NCI-H2171 (cell line): ENCODE measurements at regions not wholly inside any gene's neighbourhood (a gene's known extent, or its start where the extent isn't known, plus 50 kb on each side); places are given as distances from the start of the nearest gene placed in this dataset.

ENCODE experiments used
- DNase-seq: peaks from one replicate; lab custom pipeline; 2025; lab: John Stamatoyannopoulos, UW

GRCh38 chr13:34752283-34752960 lies 189.6 kb upstream of the NBEA start:
- DNase-seq = no peak

GRCh38 chr13:34756136-34756535 lies 185.9 kb upstream of the NBEA start:
- DNase-seq = no peak

GRCh38 chr13:34756572-34756971 lies 185.5 kb upstream of the NBEA start:
- no peak for DNase-seq

- DNase-seq = no peak
Measured at GRCh38 chr13:34757441-34757840, 184.6 kb upstream of the NBEA start.

- no peak for DNase-seq
Measured at GRCh38 chr13:34758628-34759027, 183.4 kb upstream of the NBEA start.

GRCh38 chr13:34762312-34762711 lies 179.8 kb upstream of the NBEA start:
- DNase-seq = no peak

GRCh38 chr13:34764246-34764645 lies 177.8 kb upstream of the NBEA start:
- no peak for DNase-seq

- no peak for DNase-seq
Measured at GRCh38 chr13:34765446-34766180, 176.5 kb upstream of the NBEA start.

GRCh38 chr13:34767778-34768177 lies 174.3 kb upstream of the NBEA start:
- DNase-seq = no peak

GRCh38 chr13:34772206-34772605 lies 169.9 kb upstream of the NBEA start:
- no peak for DNase-seq

- no peak for DNase-seq
Measured at GRCh38 chr13:34772881-34773280, 169.2 kb upstream of the NBEA start.

GRCh38 chr13:34776390-34776981 lies 165.6 kb upstream of the NBEA start:
- DNase-seq = no peak

GRCh38 chr13:34777089-34777913 lies 164.8 kb upstream of the NBEA start:
- no peak for DNase-seq

GRCh38 chr13:34777914-34778303 lies 164.2 kb upstream of the NBEA start:
- DNase-seq = no peak

GRCh38 chr13:34779171-34779570 lies 162.9 kb upstream of the NBEA start:
- no peak for DNase-seq

GRCh38 chr13:34793301-34793700 lies 148.8 kb upstream of the NBEA start:
- DNase-seq = no peak

GRCh38 chr13:34803756-34804155 lies 138.3 kb upstream of the NBEA start:
- no peak for DNase-seq

- DNase-seq = no peak
Measured at GRCh38 chr13:34805347-34805746, 136.7 kb upstream of the NBEA start.

GRCh38 chr13:34808649-34809048 lies 133.4 kb upstream of the NBEA start:
- DNase-seq = no peak

- no peak for DNase-seq
Measured at GRCh38 chr13:34810996-34811395, 131.1 kb upstream of the NBEA start.

GRCh38 chr13:34815526-34815925 lies 126.5 kb upstream of the NBEA start:
- no peak for DNase-seq

GRCh38 chr13:34816245-34816884 lies 125.7 kb upstream of the NBEA start:
- no peak for DNase-seq
